ENCODE measurements at regions not wholly inside any gene's neighbourhood (a gene's known extent, or its start where the extent isn't known, plus 50 kb on each side); places are given as distances from the start of the nearest gene placed in this dataset.
"Not testable (repeated sequence)": the region's sequence is repeated elsewhere in the genome, so short reads cannot be mapped to it uniquely, and the experiment has no call there.

- DNase-seq: no peak
- Mint-ChIP-seq H3K4me1 (ENCODE audit: low read depth) (no peaks in the 10 kb centered on the region), H3K9me3 (peaks cover 24% of the 10 kb centered on the region), H3K36me3 (ENCODE audit: low read depth) (peaks cover 4% of the 10 kb centered on the region; the same call in 1 of the 2 replicates), H3K27me3 (ENCODE audit: insufficient read depth) (no peaks in the 10 kb centered on the region), H3K27ac (no peak overlapping the region), H3K4me3 (no peak overlapping the region)
- no peak for TF ChIP-seq CTCF (IDR thresholded peaks at IDR 0.05)
Measured at GRCh38 chr5:25662610-25663009, 1017.8 kb upstream of the CDH10 start.

GRCh38 chr5:25650316-25650715, 1005.5 kb upstream of the CDH10 start:
- H3K27ac Mint-ChIP-seq: not testable (repeated sequence)
- H3K9me3 Mint-ChIP-seq: peaks cover 72% of the 10 kb centered on the region

GRCh38 chr5:25649628-25650265, 1005.0 kb upstream of the CDH10 start:
- no peak for DNase-seq
- no peak overlapping the region for H3K4me3 Mint-ChIP-seq
- no peaks in the 10 kb centered on the region; the same call in 1 of the 2 replicates for H3K36me3 Mint-ChIP-seq (ENCODE audit: low read depth)
- no peak for TF ChIP-seq CTCF (IDR thresholded peaks at IDR 0.05)
- no peaks in the 10 kb centered on the region for H3K4me1 Mint-ChIP-seq (ENCODE audit: low read depth)
- no peaks in the 10 kb centered on the region for H3K27me3 Mint-ChIP-seq (ENCODE audit: insufficient read depth)
- H3K27ac Mint-ChIP-seq: no peak overlapping the region
- peaks cover 69% of the 10 kb centered on the region for H3K9me3 Mint-ChIP-seq

More at GRCh38 chr5:25650316-25650715, 1005.5 kb upstream of the CDH10 start:
- not testable (repeated sequence) for H3K4me1 Mint-ChIP-seq (ENCODE audit: low read depth); H3K4me3 Mint-ChIP-seq; H3K27me3 Mint-ChIP-seq (ENCODE audit: insufficient read depth); DNase-seq; H3K36me3 Mint-ChIP-seq (ENCODE audit: low read depth)

- no peak overlapping the region for H3K27ac Mint-ChIP-seq
- H3K36me3 Mint-ChIP-seq (ENCODE audit: low read depth): no peaks in the 10 kb centered on the region; the same call in 1 of the 2 replicates
- no peaks in the 10 kb centered on the region for H3K27me3 Mint-ChIP-seq (ENCODE audit: insufficient read depth)
- H3K9me3 Mint-ChIP-seq: peaks cover 46% of the 10 kb centered on the region
- no peak for DNase-seq
- no peak overlapping the region for H3K4me3 Mint-ChIP-seq
- TF ChIP-seq CTCF (IDR thresholded peaks at IDR 0.05): no peak
- H3K4me1 Mint-ChIP-seq (ENCODE audit: low read depth): no peaks in the 10 kb centered on the region
Measured at GRCh38 chr5:25646421-25647341, 1001.9 kb upstream of the CDH10 start.

GRCh38 chr5:25641124-25641523, 996.3 kb upstream of the CDH10 start:
- Mint-ChIP-seq H3K4me1 (ENCODE audit: low read depth) (no peaks in the 10 kb centered on the region), H3K4me3 (no peak overlapping the region), H3K9me3 (peaks cover 11% of the 10 kb centered on the region)

More at GRCh38 chr5:25641124-25641523, 996.3 kb upstream of the CDH10 start:
- Mint-ChIP-seq H3K36me3 (ENCODE audit: low read depth) (no peaks in the 10 kb centered on the region; the same call in 1 of the 2 replicates), H3K27ac (no peak overlapping the region), H3K27me3 (ENCODE audit: insufficient read depth) (no peaks in the 10 kb centered on the region)
- no peak for TF ChIP-seq CTCF (IDR thresholded peaks at IDR 0.05)
- no peak for DNase-seq
